MM.1S (cell line): ENCODE measurements at regions not wholly inside any gene's neighbourhood (a gene's known extent, or its start where the extent isn't known, plus 50 kb on each side); places are given as distances from the start of the nearest gene placed in this dataset.
"Not testable (repeated sequence)": the region's sequence is repeated elsewhere in the genome, so short reads cannot be mapped to it uniquely, and the experiment has no call there.

ENCODE experiments used
- DNase-seq: peaks from one replicate; pipeline ENCODE4 v3.0.0-alpha.2; 2015
- H2AFZ ChIP-seq: fragments of 300-600 bp; sonication (generic); 2 replicates; pipeline ENCODE4 v1.6.0; 2016; ENCODE audit warnings: antibody characterized with exemption, low read length
- H3F3A ChIP-seq: fragments of 300-600 bp; sonication (generic); 2 replicates; pipeline ENCODE4 v1.6.1; 2016; ENCODE audit warnings: mild to moderate bottlenecking, antibody characterized with exemption, low read length, moderate library complexity, mixed read lengths; ENCODE audit not compliant: insufficient read depth
- H3K27ac ChIP-seq: fragments of 300-600 bp; sonication (generic); 2 replicates; pipeline ENCODE4 v1.5.1; 2016; ENCODE audit warnings: mild to moderate bottlenecking, low read length
- H3K27me3 ChIP-seq: fragments of 300-600 bp; sonication (generic); replicated peaks from 2 replicates; pipeline ENCODE4 v1.6.0; 2016; ENCODE audit warnings: low read length; ENCODE audit not compliant: insufficient read depth
- H3K36me3 ChIP-seq: fragments of 300-600 bp; sonication (generic); replicated peaks from 2 replicates; pipeline ENCODE4 v1.6.1; 2016; ENCODE audit warnings: mild to moderate bottlenecking, low read length, mixed read lengths; ENCODE audit not compliant: insufficient read depth
- H3K4me1 ChIP-seq: fragments of 300-600 bp; sonication (generic); 2 replicates; pipeline ENCODE4 v1.6.1; 2016; ENCODE audit warnings: low read length, mixed read lengths
- H3K4me2 ChIP-seq: fragments of 300-600 bp; sonication (generic); 2 replicates; pipeline ENCODE4 v1.6.0; 2016; ENCODE audit warnings: low read depth, low read length
- H3K4me3 ChIP-seq: fragments of 300-600 bp; sonication (generic); 2 replicates; pipeline ENCODE4 v1.5.1; 2016; ENCODE audit warnings: low read length, mixed read lengths
- H3K79me2 ChIP-seq: fragments of 300-600 bp; sonication (generic); 2 replicates; pipeline ENCODE4 v1.6.1; 2016; ENCODE audit warnings: mixed run types, low read length, mixed read lengths
- H3K9ac ChIP-seq: fragments of 300-600 bp; sonication (generic); 2 replicates; pipeline ENCODE4 v1.6.1; 2016; ENCODE audit warnings: low read length, mixed read lengths
- H3K9me2 ChIP-seq: fragments of 300-600 bp; sonication (generic); replicated peaks from 2 replicates; pipeline ENCODE4 v1.6.1; 2016; ENCODE audit warnings: mild to moderate bottlenecking, low read length, mixed read lengths; ENCODE audit not compliant: insufficient read depth
- H3K9me3 ChIP-seq: fragments of 300-600 bp; sonication (generic); replicated peaks from 2 replicates; pipeline ENCODE4 v1.6.1; 2016; ENCODE audit warnings: mild to moderate bottlenecking, low read length, mixed read lengths; ENCODE audit not compliant: insufficient read depth
- H4K20me1 ChIP-seq: fragments of 300-600 bp; sonication (generic); 2 replicates; pipeline ENCODE4 v1.6.1; 2016; ENCODE audit warnings: mild to moderate bottlenecking, low read length, moderate library complexity, mixed read lengths; ENCODE audit not compliant: insufficient read depth
- EZH2 ChIP-seq: fragments of 300-600 bp; sonication (generic); optimal IDR thresholded peaks from 2 replicates; pipeline ENCODE3; 2017; ENCODE audit warnings: low read depth, mild to moderate bottlenecking, antibody characterized with exemption, low read length, mixed read lengths
- EZH2phosphoT487 ChIP-seq: fragments of 300-600 bp; sonication (generic); IDR thresholded peaks from 2 replicates; pipeline ENCODE4 v1.6.1; 2018; ENCODE audit warnings: antibody characterized with exemption, low read length
- TF ChIP-seq, protein P1 (sequence below): fragments of 300-600 bp; sonication (generic); IDR thresholded peaks from 2 replicates; pipeline ENCODE4 v1.5.1; 2016; ENCODE audit warnings: antibody characterized with exemption, low read length, mixed read lengths

GRCh38 chr16:82280867-82281266 is 110.8 kb upstream of the MPHOSPH6 start:
- Histone ChIP-seq H3K4me3 (no peak overlapping the region), H3K9me3 (no peaks in the 10 kb centered on the region), H3K36me3 (no peaks in the 10 kb centered on the region), H4K20me1 (no peaks in the 10 kb centered on the region), H3K79me2 (no peaks in the 10 kb centered on the region), H3K4me1 (no peaks in the 10 kb centered on the region), H3K4me2 (no peak overlapping the region), H2AFZ (no peak overlapping the region), H3K9me2 (no peaks in the 10 kb centered on the region), H3K27ac (no peak overlapping the region), H3K27me3 (no peaks in the 10 kb centered on the region), H3K9ac (no peak overlapping the region), H3F3A (no peaks in the 10 kb centered on the region)
- DNase-seq = no peak
- no peak for TF ChIP-seq EZH2phosphoT487
- TF ChIP-seq, protein P1, sequence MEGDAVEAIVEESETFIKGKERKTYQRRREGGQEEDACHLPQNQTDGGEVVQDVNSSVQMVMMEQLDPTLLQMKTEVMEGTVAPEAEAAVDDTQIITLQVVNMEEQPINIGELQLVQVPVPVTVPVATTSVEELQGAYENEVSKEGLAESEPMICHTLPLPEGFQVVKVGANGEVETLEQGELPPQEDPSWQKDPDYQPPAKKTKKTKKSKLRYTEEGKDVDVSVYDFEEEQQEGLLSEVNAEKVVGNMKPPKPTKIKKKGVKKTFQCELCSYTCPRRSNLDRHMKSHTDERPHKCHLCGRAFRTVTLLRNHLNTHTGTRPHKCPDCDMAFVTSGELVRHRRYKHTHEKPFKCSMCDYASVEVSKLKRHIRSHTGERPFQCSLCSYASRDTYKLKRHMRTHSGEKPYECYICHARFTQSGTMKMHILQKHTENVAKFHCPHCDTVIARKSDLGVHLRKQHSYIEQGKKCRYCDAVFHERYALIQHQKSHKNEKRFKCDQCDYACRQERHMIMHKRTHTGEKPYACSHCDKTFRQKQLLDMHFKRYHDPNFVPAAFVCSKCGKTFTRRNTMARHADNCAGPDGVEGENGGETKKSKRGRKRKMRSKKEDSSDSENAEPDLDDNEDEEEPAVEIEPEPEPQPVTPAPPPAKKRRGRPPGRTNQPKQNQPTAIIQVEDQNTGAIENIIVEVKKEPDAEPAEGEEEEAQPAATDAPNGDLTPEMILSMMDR = no peak
- no peak for TF ChIP-seq EZH2

- not testable (repeated sequence) for H3K9me3 ChIP-seq, H3K27ac ChIP-seq, H2AFZ ChIP-seq, H3K79me2 ChIP-seq, DNase-seq, H3K4me1 ChIP-seq, H3K27me3 ChIP-seq, H3K4me2 ChIP-seq, H3K4me3 ChIP-seq, H3K36me3 ChIP-seq, H3F3A ChIP-seq, H3K9me2 ChIP-seq, H4K20me1 ChIP-seq, H3K9ac ChIP-seq
Measured at GRCh38 chr16:82275349-82275748, 105.3 kb upstream of the MPHOSPH6 start.

DNA sequence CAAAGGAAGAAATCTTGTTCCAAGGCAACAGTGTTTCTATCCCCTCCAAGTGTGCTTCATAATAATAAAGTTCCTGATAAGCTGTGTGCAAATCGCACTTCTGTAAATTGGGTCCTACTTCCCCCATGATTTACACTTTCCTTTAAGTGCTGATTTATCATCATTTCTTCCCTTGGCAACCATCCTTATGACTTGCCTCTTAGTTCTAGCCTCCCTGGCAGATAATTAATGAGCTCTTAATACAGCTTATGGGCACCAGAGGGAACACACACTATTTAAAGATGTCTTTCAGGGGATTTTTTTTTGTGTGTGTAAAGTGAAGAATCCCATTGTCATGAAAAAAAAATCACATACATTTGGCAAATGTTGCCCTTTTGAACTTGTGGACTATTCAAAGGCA is 101.6 kb upstream of the MPHOSPH6 start:
- Histone ChIP-seq H3K27ac (no peak overlapping the region), H3K9ac (no peak overlapping the region), H3K27me3 (no peaks in the 10 kb centered on the region), H3K79me2 (no peaks in the 10 kb centered on the region), H4K20me1 (no peaks in the 10 kb centered on the region), H3K9me2 (no peaks in the 10 kb centered on the region), H3F3A (no peaks in the 10 kb centered on the region), H3K36me3 (no peaks in the 10 kb centered on the region), H3K9me3 (no peaks in the 10 kb centered on the region), H3K4me3 (no peak overlapping the region), H2AFZ (no peak overlapping the region), H3K4me2 (no peak overlapping the region), H3K4me1 (no peaks in the 10 kb centered on the region)
- TF ChIP-seq EZH2 (no peak), EZH2phosphoT487 (no peak)
- TF ChIP-seq, protein P1 = no peak
- DNase-seq = no peak

DNA sequence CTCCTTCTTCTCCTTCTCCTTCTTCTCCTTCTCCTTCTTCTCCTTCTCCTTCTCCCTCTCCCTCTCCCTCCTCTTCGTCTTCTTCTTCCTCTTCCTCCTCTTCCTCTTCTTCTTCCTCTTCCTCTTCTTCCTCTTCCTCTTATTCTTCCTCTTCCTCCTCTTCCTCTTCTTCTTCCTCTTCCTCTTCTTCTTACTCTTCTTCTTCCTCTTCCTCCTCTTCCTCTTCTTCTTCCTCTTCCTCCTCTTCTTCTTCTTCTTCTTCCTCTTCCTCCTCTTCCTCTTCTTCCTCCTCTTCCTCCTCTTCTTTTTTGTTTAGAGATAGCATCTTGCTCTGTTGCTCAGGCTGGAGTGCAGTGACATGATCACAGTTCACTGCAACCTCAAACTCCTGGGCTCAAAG is 97.7 kb upstream of the MPHOSPH6 start:
- not testable (repeated sequence) for H4K20me1 ChIP-seq, H3K4me3 ChIP-seq, H3K4me2 ChIP-seq, DNase-seq, H2AFZ ChIP-seq, H3K9me2 ChIP-seq, H3K36me3 ChIP-seq, H3K79me2 ChIP-seq, H3K9ac ChIP-seq, H3K27me3 ChIP-seq, H3K9me3 ChIP-seq, H3K27ac ChIP-seq, H3K4me1 ChIP-seq, H3F3A ChIP-seq
